ENCODE measurements at regions not wholly inside any gene's neighbourhood (a gene's known extent, or its start where the extent isn't known, plus 50 kb on each side); places are given as distances from the start of the nearest gene placed in this dataset.
A peak's percentile ranks its signal among the peaks of the same experiment; 100 is the strongest.

GRCh38 chr19:5225486-5226345, 114.9 kb downstream of the PTPRS start:
- Histone ChIP-seq H3K4me3 (ENCODE audit: low read length) (no peak overlapping the region), H3K9me3 (ENCODE audit: control insufficient read depth, insufficient read depth, low read length) (no peaks in the 10 kb centered on the region), H3K4me1 (ENCODE audit: control insufficient read depth, insufficient read depth, low read length) (no peaks in the 10 kb centered on the region; the same call in 1 of the 2 replicates), H3K27ac (ENCODE audit: low read length) (no peak overlapping the region), H3K27me3 (ENCODE audit: control insufficient read depth, insufficient read depth, low read length) (no peaks in the 10 kb centered on the region), H3K36me3 (ENCODE audit: control insufficient read depth, insufficient read depth, low read length) (peaks cover 24% of the 10 kb centered on the region)
- DNase-seq (ENCODE audit: low read depth, low spot score): peak; percentile 20
- no CpG with 5 or more reads among the region's 28 CpGs for WGBS (ENCODE audit: insufficient coverage, insufficient read length)

DNA sequence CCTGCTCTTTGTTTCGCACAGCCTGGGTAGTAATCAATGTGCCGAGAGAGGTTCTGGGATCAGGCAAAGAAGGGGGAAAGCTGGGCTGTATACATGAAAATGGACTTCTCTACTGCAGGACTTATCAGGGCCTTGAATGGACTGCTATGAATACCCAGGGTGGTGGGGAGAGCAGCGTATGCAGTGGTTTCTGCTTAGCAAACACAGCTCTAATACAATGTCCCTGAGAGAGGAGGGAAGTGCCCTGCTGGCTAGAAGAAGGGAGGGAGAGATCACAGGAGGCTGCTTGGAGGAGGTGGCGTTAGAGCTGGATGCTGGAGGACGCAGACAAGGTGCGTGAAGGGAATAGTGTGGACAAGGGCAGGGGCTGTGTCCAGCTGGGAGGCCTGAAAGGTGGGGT, 116.1 kb downstream of the PTPRS start:
- no peaks in the 10 kb centered on the region; the same call in 1 of the 2 replicates for H3K4me1 ChIP-seq (ENCODE audit: control insufficient read depth, insufficient read depth, low read length)
- no peak overlapping the region for H3K4me3 ChIP-seq (ENCODE audit: low read length)
- H3K9me3 ChIP-seq (ENCODE audit: control insufficient read depth, insufficient read depth, low read length): no peaks in the 10 kb centered on the region
- no peak overlapping the region for H3K27ac ChIP-seq (ENCODE audit: low read length)
- H3K36me3 ChIP-seq (ENCODE audit: control insufficient read depth, insufficient read depth, low read length): peaks cover 35% of the 10 kb centered on the region
- whole genome bisulfite sequencing (ENCODE audit: insufficient coverage, insufficient read length): no CpG with 5 or more reads among the region's 6 CpGs
- no peaks in the 10 kb centered on the region for H3K27me3 ChIP-seq (ENCODE audit: control insufficient read depth, insufficient read depth, low read length)
- DNase-seq (ENCODE audit: low read depth, low spot score): no peak

DNA sequence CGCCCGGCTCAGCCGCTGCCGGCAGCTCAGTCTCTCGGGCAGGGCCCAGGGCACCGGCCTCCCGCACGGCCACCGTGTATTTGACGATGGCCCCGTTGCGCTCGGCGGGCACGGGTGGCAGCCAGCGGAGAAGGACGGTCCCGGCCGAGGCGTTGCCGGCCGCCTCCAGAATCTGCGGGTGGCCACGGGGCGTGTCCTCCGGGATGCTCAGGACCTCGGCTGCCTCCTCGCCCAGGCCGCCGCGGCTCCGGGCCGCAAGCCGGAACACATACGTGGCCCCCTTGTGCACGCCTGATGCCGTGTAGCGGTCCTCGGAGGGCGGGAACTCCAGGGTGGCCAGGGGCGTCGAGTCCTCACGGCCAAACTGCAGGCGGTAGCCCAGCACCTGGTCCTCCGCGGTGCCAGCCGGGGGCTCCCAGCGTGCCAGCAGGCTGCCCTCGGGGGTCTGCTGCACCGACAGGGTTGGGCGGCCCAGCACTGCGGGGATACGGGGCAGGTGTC, 117.7 kb downstream of the PTPRS start:
- H3K4me3 ChIP-seq (ENCODE audit: low read length): no peak overlapping the region
- no peak overlapping the region for H3K27ac ChIP-seq (ENCODE audit: low read length)
- peaks cover 48% of the 10 kb centered on the region for H3K36me3 ChIP-seq (ENCODE audit: control insufficient read depth, insufficient read depth, low read length)
- DNase-seq (ENCODE audit: low read depth, low spot score): no peak
- WGBS (ENCODE audit: insufficient coverage, insufficient read length): no CpG with 5 or more reads among the region's 53 CpGs
- no peaks in the 10 kb centered on the region for H3K9me3 ChIP-seq (ENCODE audit: control insufficient read depth, insufficient read depth, low read length)
- H3K4me1 ChIP-seq (ENCODE audit: control insufficient read depth, insufficient read depth, low read length): no peaks in the 10 kb centered on the region; the same call in 1 of the 2 replicates
- H3K27me3 ChIP-seq (ENCODE audit: control insufficient read depth, insufficient read depth, low read length): no peaks in the 10 kb centered on the region

GRCh38 chr19:5222178-5222577, 118.4 kb downstream of the PTPRS start:
- WGBS (ENCODE audit: insufficient coverage, insufficient read length): no CpG with 5 or more reads among the region's 22 CpGs
- H3K36me3 ChIP-seq (ENCODE audit: control insufficient read depth, insufficient read depth, low read length): peaks cover 48% of the 10 kb centered on the region
- no peaks in the 10 kb centered on the region for H3K9me3 ChIP-seq (ENCODE audit: control insufficient read depth, insufficient read depth, low read length)
- no peaks in the 10 kb centered on the region for H3K27me3 ChIP-seq (ENCODE audit: control insufficient read depth, insufficient read depth, low read length)
- H3K4me3 ChIP-seq (ENCODE audit: low read length): no peak overlapping the region
- H3K27ac ChIP-seq (ENCODE audit: low read length): no peak overlapping the region
- no peak for DNase-seq (ENCODE audit: low read depth, low spot score)
- no peaks in the 10 kb centered on the region; the same call in 1 of the 2 replicates for H3K4me1 ChIP-seq (ENCODE audit: control insufficient read depth, insufficient read depth, low read length)

- no peak for DNase-seq (ENCODE audit: low read depth, low spot score)
- Histone ChIP-seq H3K9me3 (ENCODE audit: control insufficient read depth, insufficient read depth, low read length) (no peaks in the 10 kb centered on the region), H3K4me3 (ENCODE audit: low read length) (no peak overlapping the region), H3K27ac (ENCODE audit: low read length) (no peak overlapping the region), H3K27me3 (ENCODE audit: control insufficient read depth, insufficient read depth, low read length) (no peaks in the 10 kb centered on the region), H3K4me1 (ENCODE audit: control insufficient read depth, insufficient read depth, low read length) (no peaks in the 10 kb centered on the region; the same call in 1 of the 2 replicates), H3K36me3 (ENCODE audit: control insufficient read depth, insufficient read depth, low read length) (peaks cover 59% of the 10 kb centered on the region)
- WGBS (ENCODE audit: insufficient coverage, insufficient read length): no CpG with 5 or more reads among the region's 16 CpGs
Observed at GRCh38 chr19:5220866-5221265, 119.7 kb downstream of the PTPRS start.

DNA sequence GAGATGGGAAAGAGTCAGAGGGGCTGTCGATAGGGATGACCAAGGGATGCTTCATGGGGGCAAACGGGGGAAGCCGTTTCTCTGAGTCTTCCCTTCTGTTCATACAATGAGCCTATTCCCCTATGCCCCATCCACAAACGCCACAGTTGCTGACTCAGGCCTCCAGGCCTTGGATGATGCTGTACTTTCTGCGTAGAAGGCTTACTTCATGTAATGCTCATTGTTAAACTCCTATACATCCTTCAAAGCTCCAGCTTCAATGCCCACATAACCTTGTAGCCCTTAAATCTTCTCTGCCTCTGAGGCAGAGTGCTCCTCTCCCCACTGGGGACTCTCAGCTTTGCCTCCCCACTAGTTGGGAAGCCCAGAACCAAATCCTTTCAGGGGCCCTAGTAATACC, 120.3 kb downstream of the PTPRS start:
- Histone ChIP-seq H3K4me1 (ENCODE audit: control insufficient read depth, insufficient read depth, low read length) (no peaks in the 10 kb centered on the region), H3K9me3 (ENCODE audit: control insufficient read depth, insufficient read depth, low read length) (no peaks in the 10 kb centered on the region), H3K36me3 (ENCODE audit: control insufficient read depth, insufficient read depth, low read length) (peaks cover 59% of the 10 kb centered on the region), H3K27ac (ENCODE audit: low read length) (no peak overlapping the region), H3K27me3 (ENCODE audit: control insufficient read depth, insufficient read depth, low read length) (no peaks in the 10 kb centered on the region), H3K4me3 (ENCODE audit: low read length) (no peak overlapping the region)
- DNase-seq (ENCODE audit: low read depth, low spot score): no peak
- no CpG with 5 or more reads among the region's 5 CpGs for WGBS (ENCODE audit: insufficient coverage, insufficient read length)

DNA sequence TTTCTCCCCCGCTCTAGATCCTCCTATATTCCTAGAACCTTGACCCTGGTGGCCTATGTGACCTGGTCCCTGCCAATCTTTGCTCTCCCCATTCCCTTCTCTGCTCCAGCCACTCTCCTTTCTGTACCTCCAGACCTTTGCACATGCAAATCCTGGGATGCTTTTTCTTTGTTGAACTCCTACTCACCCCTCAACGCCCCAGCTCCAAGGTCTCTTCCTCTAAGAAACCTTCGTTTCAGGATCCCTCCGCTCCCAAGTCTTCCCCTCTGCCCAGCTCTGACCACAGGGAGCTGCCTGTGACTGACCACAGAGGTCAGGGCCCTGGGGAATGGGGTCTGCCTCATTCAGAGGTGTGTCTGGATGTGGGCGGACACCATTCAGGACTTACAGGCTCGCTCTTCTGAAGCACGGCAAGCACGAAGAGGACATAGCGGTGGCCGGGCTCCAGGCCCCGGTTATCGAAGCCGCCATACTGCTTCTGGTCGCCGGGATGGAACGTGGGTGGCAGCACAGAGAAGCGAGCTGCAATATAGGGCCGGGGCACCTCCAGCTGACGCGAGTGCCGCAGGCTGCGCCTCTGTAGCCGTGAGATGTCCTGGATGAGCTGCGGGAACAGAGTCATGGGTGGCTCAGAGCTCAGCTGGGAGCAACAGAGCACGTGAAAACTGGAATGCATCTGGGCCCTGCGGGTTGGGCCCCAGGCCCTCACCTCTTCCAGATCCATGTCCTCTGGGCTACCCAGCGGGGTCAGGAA, 120.9 kb downstream of the PTPRS start:
- Histone ChIP-seq H3K4me3 (ENCODE audit: low read length) (no peak overlapping the region), H3K27ac (ENCODE audit: low read length) (no peak overlapping the region), H3K36me3 (ENCODE audit: control insufficient read depth, insufficient read depth, low read length) (peaks cover 65% of the 10 kb centered on the region), H3K4me1 (ENCODE audit: control insufficient read depth, insufficient read depth, low read length) (no peaks in the 10 kb centered on the region), H3K27me3 (ENCODE audit: control insufficient read depth, insufficient read depth, low read length) (no peaks in the 10 kb centered on the region), H3K9me3 (ENCODE audit: control insufficient read depth, insufficient read depth, low read length) (no peaks in the 10 kb centered on the region)
- no peak for DNase-seq (ENCODE audit: low read depth, low spot score)
- WGBS (ENCODE audit: insufficient coverage, insufficient read length): no CpG with 5 or more reads among the region's 27 CpGs

GRCh38 chr19:5218963-5219530, 121.6 kb downstream of the PTPRS start:
- Histone ChIP-seq H3K27ac (ENCODE audit: low read length) (no peak overlapping the region), H3K9me3 (ENCODE audit: control insufficient read depth, insufficient read depth, low read length) (no peaks in the 10 kb centered on the region), H3K4me1 (ENCODE audit: control insufficient read depth, insufficient read depth, low read length) (no peaks in the 10 kb centered on the region), H3K36me3 (ENCODE audit: control insufficient read depth, insufficient read depth, low read length) (peaks cover 69% of the 10 kb centered on the region), H3K4me3 (ENCODE audit: low read length) (no peak overlapping the region), H3K27me3 (ENCODE audit: control insufficient read depth, insufficient read depth, low read length) (no peaks in the 10 kb centered on the region)
- no CpG with 5 or more reads among the region's 8 CpGs for WGBS (ENCODE audit: insufficient coverage, insufficient read length)
- no peak for DNase-seq (ENCODE audit: low read depth, low spot score)

- no CpG with 5 or more reads among the region's 12 CpGs for WGBS (ENCODE audit: insufficient coverage, insufficient read length)
- peaks cover 76% of the 10 kb centered on the region for H3K36me3 ChIP-seq (ENCODE audit: control insufficient read depth, insufficient read depth, low read length)
Observed at GRCh38 chr19:5218255-5218855, 122.3 kb downstream of the PTPRS start.

GRCh38 chr19:5217171-5217570, 123.4 kb downstream of the PTPRS start:
- Histone ChIP-seq H3K36me3 (ENCODE audit: control insufficient read depth, insufficient read depth, low read length) (peaks cover 74% of the 10 kb centered on the region), H3K4me3 (ENCODE audit: low read length) (no peak overlapping the region), H3K27me3 (ENCODE audit: control insufficient read depth, insufficient read depth, low read length) (no peaks in the 10 kb centered on the region), H3K9me3 (ENCODE audit: control insufficient read depth, insufficient read depth, low read length) (no peaks in the 10 kb centered on the region), H3K4me1 (ENCODE audit: control insufficient read depth, insufficient read depth, low read length) (no peaks in the 10 kb centered on the region), H3K27ac (ENCODE audit: low read length) (no peak overlapping the region)
- WGBS (ENCODE audit: insufficient coverage, insufficient read length): no CpG with 5 or more reads among the region's 4 CpGs
- no peak for DNase-seq (ENCODE audit: low read depth, low spot score)

More at GRCh38 chr19:5218255-5218855, 122.3 kb downstream of the PTPRS start:
- Histone ChIP-seq H3K27ac (ENCODE audit: low read length) (no peak overlapping the region), H3K4me3 (ENCODE audit: low read length) (no peak overlapping the region), H3K27me3 (ENCODE audit: control insufficient read depth, insufficient read depth, low read length) (no peaks in the 10 kb centered on the region), H3K4me1 (ENCODE audit: control insufficient read depth, insufficient read depth, low read length) (no peaks in the 10 kb centered on the region), H3K9me3 (ENCODE audit: control insufficient read depth, insufficient read depth, low read length) (no peaks in the 10 kb centered on the region)
- DNase-seq (ENCODE audit: low read depth, low spot score): no peak
